HEK293T (cell line): ENCODE measurements at regions not wholly inside any gene's neighbourhood (a gene's known extent, or its start where the extent isn't known, plus 50 kb on each side); places are given as distances from the start of the nearest gene placed in this dataset.

Source experiments
- ARNT ChIP-seq: fragments of 450-650 bp; IDR thresholded peaks from 2 replicates; pipeline ENCODE4 v1.6.1; 2017; ENCODE audit warnings: mild to moderate bottlenecking
- BHLHE40 ChIP-seq: fragments of 450-650 bp; IDR thresholded peaks from 2 replicates; pipeline ENCODE4 v1.6.1; 2016; ENCODE audit warnings: mild to moderate bottlenecking, moderate library complexity, borderline replicate concordance
- CTBP1 ChIP-seq: fragments of 450-650 bp; IDR thresholded peaks from 2 replicates; pipeline ENCODE4 v1.6.1; 2016; ENCODE audit warnings: borderline replicate concordance
- ELF4 ChIP-seq: fragments of 450-650 bp; IDR thresholded peaks from 2 replicates; pipeline ENCODE4 v1.6.1; 2017; ENCODE audit warnings: antibody characterized with exemption
- FOXA1 ChIP-seq: fragments of 450-650 bp; IDR thresholded peaks from 2 replicates; pipeline ENCODE4 v1.6.1; 2016; ENCODE audit warnings: mild to moderate bottlenecking
- FOXK2 ChIP-seq: fragments of 450-650 bp; IDR thresholded peaks from 2 replicates; pipeline ENCODE4 v1.6.1; 2016; ENCODE audit warnings: mild to moderate bottlenecking
- FOXM1 ChIP-seq: fragments of 450-650 bp; IDR thresholded peaks from 2 replicates; pipeline ENCODE4 v1.6.1; 2017; ENCODE audit warnings: mild to moderate bottlenecking, borderline replicate concordance
- HDGF ChIP-seq: fragments of 450-650 bp; IDR thresholded peaks from 2 replicates; pipeline ENCODE4 v1.6.1; 2017; ENCODE audit warnings: antibody characterized with exemption, borderline replicate concordance
- L3MBTL2 ChIP-seq: fragments of 450-650 bp; conservative IDR thresholded peaks from 2 replicates; pipeline ENCODE4 v1.6.1; 2016; ENCODE audit warnings: mild to moderate bottlenecking
- LEF1 ChIP-seq: fragments of 450-650 bp; IDR thresholded peaks from 2 replicates; pipeline ENCODE4 v1.6.1; 2017; ENCODE audit warnings: mild to moderate bottlenecking, borderline replicate concordance
- NFRKB ChIP-seq: fragments of 450-650 bp; IDR thresholded peaks from 2 replicates; pipeline ENCODE4 v1.6.1; 2016; ENCODE audit warnings: mild to moderate bottlenecking, moderate library complexity
- SP1 ChIP-seq: fragments of 450-650 bp; IDR thresholded peaks from 2 replicates; pipeline ENCODE4 v1.6.1; 2017
- SUZ12 ChIP-seq: fragments of 450-650 bp; IDR thresholded peaks from 2 replicates; pipeline ENCODE4 v1.6.1; 2016; ENCODE audit warnings: mild to moderate bottlenecking
- TARDBP ChIP-seq: fragments of 450-650 bp; IDR thresholded peaks from 2 replicates; pipeline ENCODE4 v1.6.1; 2016

- TF ChIP-seq FOXK2: no peak
- no peak for TF ChIP-seq SUZ12
- no peak for TF ChIP-seq TARDBP
- TF ChIP-seq BHLHE40: no peak
- no peak for TF ChIP-seq ELF4
- no peak for TF ChIP-seq SP1
- no peak for TF ChIP-seq LEF1
- TF ChIP-seq FOXM1: no peak
- no peak for TF ChIP-seq NFRKB
- no peak for TF ChIP-seq HDGF
- TF ChIP-seq CTBP1: no peak
- no peak for TF ChIP-seq ARNT
- no peak for TF ChIP-seq L3MBTL2
- no peak for TF ChIP-seq FOXA1
Observed at GRCh38 chr20:22411286-22411626, 173.1 kb downstream of the FOXA2 start.
